GM23248 (cell line): ENCODE measurements at regions not wholly inside any gene's neighbourhood (a gene's known extent, or its start where the extent isn't known, plus 50 kb on each side); places are given as distances from the start of the nearest gene placed in this dataset.

ENCODE experiments used
- DNase-seq: peaks from one replicate; pipeline ENCODE4 v3.0.0-alpha.2; 2015
- H2AFZ ChIP-seq: fragments of 200-600 bp; sonication (generic); 2 replicates; pipeline ENCODE4 v1.6.1; 2016; ENCODE audit warnings: antibody characterized with exemption
- H3F3A ChIP-seq: fragments of 200-600 bp; sonication (generic); 2 replicates; pipeline ENCODE4 v1.6.1; 2016; ENCODE audit warnings: mild to moderate bottlenecking, antibody characterized with exemption, mixed run types; ENCODE audit not compliant: insufficient read depth
- H3K27ac ChIP-seq: fragments of 200-600 bp; sonication (generic); 2 replicates; pipeline ENCODE4 v1.5.1; 2016; ENCODE audit warnings: mild to moderate bottlenecking
- H3K27me3 ChIP-seq: fragments of 200-600 bp; sonication (generic); replicated peaks from 2 replicates; pipeline ENCODE4 v1.6.1; 2016; ENCODE audit warnings: mild to moderate bottlenecking; ENCODE audit not compliant: insufficient read depth
- H3K36me3 ChIP-seq: fragments of 200-600 bp; sonication (generic); 2 replicates; pipeline ENCODE4 v1.6.1; 2016; ENCODE audit warnings: low read depth, mild to moderate bottlenecking
- H3K4me1 ChIP-seq: fragments of 200-600 bp; sonication (generic); 2 replicates; pipeline ENCODE4 v1.6.1; 2016; ENCODE audit warnings: mild to moderate bottlenecking; ENCODE audit not compliant: insufficient read depth
- H3K4me2 ChIP-seq: fragments of 200-600 bp; sonication (generic); one replicate; pipeline ENCODE4 v1.6.1; 2016; ENCODE audit warnings: mild to moderate bottlenecking; ENCODE audit not compliant: unreplicated experiment
- H3K4me3 ChIP-seq: fragments of 200-600 bp; sonication (generic); 2 replicates; pipeline ENCODE4 v1.5.1; 2016; ENCODE audit warnings: mild to moderate bottlenecking
- H3K79me2 ChIP-seq: fragments of 200-600 bp; sonication (generic); 2 replicates; pipeline ENCODE4 v1.6.1; 2016; ENCODE audit warnings: mild to moderate bottlenecking; ENCODE audit not compliant: insufficient read depth
- H3K9ac ChIP-seq: fragments of 200-600 bp; sonication (generic); 2 replicates; pipeline ENCODE4 v1.6.1; 2016; ENCODE audit warnings: mild to moderate bottlenecking
- H3K9me2 ChIP-seq: fragments of 200-600 bp; sonication (generic); 2 replicates; pipeline ENCODE4 v1.6.1; 2016; ENCODE audit warnings: mixed run types, mild to moderate bottlenecking, moderate library complexity; ENCODE audit not compliant: insufficient read depth
- H3K9me3 ChIP-seq: fragments of 200-600 bp; sonication (generic); one replicate; pipeline ENCODE4 v1.6.1; 2017; ENCODE audit warnings: low read depth
- H4K20me1 ChIP-seq: fragments of 200-600 bp; sonication (generic); 2 replicates; pipeline ENCODE4 v1.6.0; 2016; ENCODE audit not compliant: insufficient read depth
- EZH2 ChIP-seq: fragments of 200-600 bp; sonication (generic); IDR thresholded peaks from 2 replicates; pipeline ENCODE4 v1.6.1; 2018; ENCODE audit warnings: antibody characterized with exemption, mild to moderate bottlenecking; ENCODE audit not compliant: insufficient read depth, poor library complexity, severe bottlenecking
- EZH2phosphoT487 ChIP-seq: fragments of 200-600 bp; sonication (generic); IDR thresholded peaks from 2 replicates; pipeline ENCODE4 v1.6.1; 2018; ENCODE audit warnings: antibody characterized with exemption, moderate library complexity, mild to moderate bottlenecking, low read depth; ENCODE audit not compliant: insufficient read depth
- WGBS, 2 experiments: methylation state at CpG; one replicate each; pipeline ENCODE4 v1.1.6; 2015 to 2017; ENCODE audit warnings: low lambda C conversion rate in 2 of 2, low coverage in 1 of 2; ENCODE audit errors: missing lambda C conversion rate in 2 of 2; 5-methylcytosine and 5-hydroxymethylcytosine counted together
- in situ Hi-C: fragments of 300-500 bp; cut with MboI; formaldehyde crosslinking; loops from 2 replicates; pipeline ENCODE4 v1.15.0; 2020

DNA sequence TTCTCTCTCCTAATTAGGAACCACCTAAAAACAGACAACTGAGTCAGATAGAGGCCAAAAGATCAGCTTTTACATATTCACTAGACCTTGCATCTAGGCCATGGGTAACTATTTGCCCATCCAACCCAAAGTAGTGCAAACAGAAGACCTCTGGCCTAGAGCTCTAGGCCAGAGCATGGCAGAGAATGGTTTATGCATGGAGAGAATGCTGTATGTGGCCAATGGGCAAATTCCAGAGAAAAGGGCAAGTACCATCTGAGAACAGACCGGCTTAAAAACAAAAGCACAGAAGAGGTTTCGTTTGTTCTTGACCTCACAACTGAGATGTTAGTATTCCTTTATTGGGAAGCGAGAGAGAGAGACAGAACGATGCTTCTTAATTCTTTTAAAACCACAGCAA, 151.7 kb upstream of the RFX3 start:
- Histone ChIP-seq H2AFZ (no peak overlapping the region), H3K9me2 (no peaks in the 10 kb centered on the region), H3K9ac (no peak overlapping the region), H3K79me2 (no peaks in the 10 kb centered on the region), H3K4me2 (no peak overlapping the region), H3K27me3 (no peaks in the 10 kb centered on the region; the same call in 1 of the 2 replicates), H4K20me1 (no peaks in the 10 kb centered on the region), H3K36me3 (no peaks in the 10 kb centered on the region), H3K9me3 (no peaks in the 10 kb centered on the region), H3K4me1 (no peaks in the 10 kb centered on the region), H3K4me3 (no peak overlapping the region), H3K27ac (no peak overlapping the region), H3F3A (no peaks in the 10 kb centered on the region)
- TF ChIP-seq EZH2 (no peak), EZH2phosphoT487 (no peak)
- 80 to 85% methylated on average over 4 of the region's 4 CpGs for WGBS, 2 experiments
- no peak for DNase-seq
- in situ Hi-C loops: no loop called here

DNA sequence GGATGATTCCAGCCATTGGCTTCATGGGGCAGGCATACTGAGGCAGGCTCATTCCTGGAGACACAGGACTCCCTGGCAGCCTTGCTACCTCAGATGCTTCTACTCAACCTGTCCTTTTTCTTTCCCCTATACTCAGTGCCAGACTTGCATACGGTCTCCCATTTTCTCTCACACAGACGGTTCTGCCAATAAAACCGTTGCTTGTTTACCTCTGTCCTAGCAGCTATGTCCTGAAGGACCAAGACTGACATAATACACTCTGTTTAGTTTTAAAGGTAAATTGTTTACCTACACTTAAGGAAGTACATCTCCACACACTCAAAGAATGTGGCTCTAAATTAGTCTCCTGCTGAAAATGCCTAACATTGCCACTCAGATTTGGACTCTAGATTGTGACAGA, 151.0 kb upstream of the RFX3 start:
- Histone ChIP-seq H3K9me2 (no peaks in the 10 kb centered on the region), H3K4me3 (no peak overlapping the region), H3K4me2 (no peak overlapping the region), H3K27ac (no peak overlapping the region), H3K4me1 (no peaks in the 10 kb centered on the region), H4K20me1 (no peaks in the 10 kb centered on the region), H3F3A (no peaks in the 10 kb centered on the region), H3K9me3 (no peaks in the 10 kb centered on the region), H2AFZ (no peak overlapping the region), H3K9ac (no peak overlapping the region), H3K27me3 (no peaks in the 10 kb centered on the region; the same call in 1 of the 2 replicates), H3K79me2 (no peaks in the 10 kb centered on the region), H3K36me3 (no peaks in the 10 kb centered on the region)
- in situ Hi-C loops: no loop called here
- no peak for TF ChIP-seq EZH2phosphoT487
- WGBS, 2 experiments: 88 to 96% methylated on average over 3 of the region's 3 CpGs
- no peak for DNase-seq

DNA sequence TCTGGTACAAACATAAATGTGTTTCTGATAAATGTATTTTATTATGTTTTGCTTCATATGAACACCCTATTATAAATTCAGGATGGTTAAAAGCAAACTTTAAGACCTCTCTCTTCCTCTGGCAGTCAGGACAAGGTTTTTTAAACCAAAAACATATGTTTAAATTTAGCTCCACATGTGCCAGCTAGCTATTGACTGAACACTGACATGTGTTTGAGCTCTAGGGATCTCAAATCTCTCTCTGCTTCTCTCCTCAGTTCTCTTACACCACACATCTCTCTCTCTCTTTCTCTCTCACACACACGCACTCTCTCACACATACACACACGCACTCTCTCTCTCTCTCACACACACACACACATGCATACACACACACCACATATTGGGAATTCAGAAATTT, 150.1 kb upstream of the RFX3 start:
- no peaks in the 10 kb centered on the region for H3K9me3 ChIP-seq
- H2AFZ ChIP-seq: no peak overlapping the region
- no peaks in the 10 kb centered on the region for H3K36me3 ChIP-seq
- H3K9ac ChIP-seq: no peak overlapping the region
- H4K20me1 ChIP-seq: no peaks in the 10 kb centered on the region
- H3K9me2 ChIP-seq: no peaks in the 10 kb centered on the region
- H3F3A ChIP-seq: no peaks in the 10 kb centered on the region
- H3K79me2 ChIP-seq: no peaks in the 10 kb centered on the region
- no peak overlapping the region for H3K4me3 ChIP-seq
- DNase-seq: no peak
- 34 to 47% methylated on average over 2 of the region's 2 CpGs for WGBS, 2 experiments
- no peaks in the 10 kb centered on the region for H3K4me1 ChIP-seq
- in situ Hi-C loops: no loop called here
- no peak overlapping the region for H3K27ac ChIP-seq
- no peak overlapping the region for H3K4me2 ChIP-seq
- no peaks in the 10 kb centered on the region for H3K27me3 ChIP-seq
- no peak for TF ChIP-seq EZH2
- no peak for TF ChIP-seq EZH2phosphoT487

DNA sequence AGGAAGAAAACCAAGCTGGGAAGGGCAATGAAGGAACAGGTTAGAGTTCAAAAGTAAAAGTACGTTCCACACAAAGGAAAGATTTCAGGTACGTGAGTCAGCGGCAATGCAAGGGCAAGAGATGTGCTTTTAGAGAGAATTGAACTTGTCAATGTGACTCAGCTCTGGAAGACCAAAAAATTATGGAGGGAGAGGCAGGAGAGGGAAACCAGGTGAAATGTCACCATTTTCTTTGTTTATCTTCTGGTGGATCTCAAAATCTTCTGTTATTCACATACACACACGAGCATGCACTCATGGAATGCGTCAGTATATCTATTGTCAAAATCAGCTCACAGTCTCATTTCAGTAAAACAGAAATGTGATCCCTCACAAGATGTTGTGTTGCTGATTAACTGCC, 148.8 kb upstream of the RFX3 start:
- WGBS, 2 experiments: 86 to 94% methylated on average over 5 of the region's 5 CpGs

DNA sequence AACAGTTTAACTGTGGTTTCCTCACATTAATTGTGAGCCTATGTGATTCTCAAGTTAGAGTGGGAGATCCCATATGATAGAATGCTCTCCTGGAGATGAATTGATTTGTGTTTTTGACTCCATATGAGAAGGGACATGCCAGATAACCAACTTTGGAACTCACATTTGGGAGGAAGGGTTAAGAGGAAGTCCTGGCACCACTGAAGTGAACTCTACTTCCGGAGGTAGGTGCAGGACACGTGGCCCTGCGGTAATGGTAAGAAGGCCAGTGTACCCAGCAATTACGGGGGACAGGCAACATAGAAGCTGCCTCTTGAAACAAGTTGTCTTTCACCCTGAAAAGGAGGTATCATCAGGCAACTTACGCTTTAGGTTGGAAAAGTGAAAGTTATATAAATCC, 146.6 kb upstream of the RFX3 start:
- H3K27ac ChIP-seq: no peak overlapping the region
- H3K9me3 ChIP-seq: no peaks in the 10 kb centered on the region
- TF ChIP-seq EZH2 (no peak), EZH2phosphoT487 (no peak)
- no peak overlapping the region for H2AFZ ChIP-seq
- no peak overlapping the region for H3K4me3 ChIP-seq
- WGBS, 2 experiments: 90 to 91% methylated on average over 5 of the region's 5 CpGs
- H3K79me2 ChIP-seq: no peaks in the 10 kb centered on the region
- no peaks in the 10 kb centered on the region for H3F3A ChIP-seq
- in situ Hi-C loops: no loop called here
- H3K9me2 ChIP-seq: peaks cover 4% of the 10 kb centered on the region; the same call in 1 of the 2 replicates
- no peaks in the 10 kb centered on the region for H3K4me1 ChIP-seq
- no peak for DNase-seq
- H3K36me3 ChIP-seq: no peaks in the 10 kb centered on the region
- H3K9ac ChIP-seq: no peak overlapping the region
- no peak overlapping the region for H3K4me2 ChIP-seq
- H3K27me3 ChIP-seq: no peaks in the 10 kb centered on the region
- H4K20me1 ChIP-seq: no peaks in the 10 kb centered on the region

More for the DNA sequence above, 148.8 kb upstream of the RFX3 start:
- in situ Hi-C loops: no loop called here
- Histone ChIP-seq H3K27ac (no peak overlapping the region), H3K27me3 (no peaks in the 10 kb centered on the region), H3K79me2 (no peaks in the 10 kb centered on the region), H2AFZ (no peak overlapping the region), H3F3A (no peaks in the 10 kb centered on the region), H3K4me2 (no peak overlapping the region), H3K9me3 (no peaks in the 10 kb centered on the region), H3K9me2 (peaks cover 4% of the 10 kb centered on the region; the same call in 1 of the 2 replicates), H3K4me3 (no peak overlapping the region), H4K20me1 (no peaks in the 10 kb centered on the region), H3K4me1 (no peaks in the 10 kb centered on the region), H3K9ac (no peak overlapping the region), H3K36me3 (no peaks in the 10 kb centered on the region)
- no peak for DNase-seq
- TF ChIP-seq EZH2 (no peak), EZH2phosphoT487 (no peak)
